WTC11 (cell line): ENCODE measurements at regions not wholly inside any gene's neighbourhood (a gene's known extent, or its start where the extent isn't known, plus 50 kb on each side); places are given as distances from the start of the nearest gene placed in this dataset.

Experiments used
- ATAC-seq: fragments of 200-7000 bp; cut with Tn5 transposase; 2 replicates; pipeline ENCODE4 v1.10.0; 2021; ENCODE audit warnings: mild to moderate bottlenecking, moderate library complexity
- CTCF ChIA-PET: fragments of 300-600 bp; sonication (Branson Sonifier 250); formaldehyde crosslinking; loops from one replicate; lab custom pipeline; 2021; ENCODE audit warnings: antibody characterized with exemption; lab: Charles Lee
- POLR2A ChIA-PET: fragments of 350-600 bp; sonication (Branson Sonifier 250); formaldehyde crosslinking; loops from one replicate; lab custom pipeline; 2021; ENCODE audit warnings: antibody characterized with exemption; lab: Charles Lee
- DNase-seq: peaks from one replicate; pipeline ENCODE4 v3.0.0; 2021; ENCODE audit warnings: low spot score
- H3K27ac Mint-ChIP-seq: 2 replicates; pipeline ENCODE4 v1.8.0; 2021; ENCODE audit warnings: mixed read lengths
- H3K27me3 Mint-ChIP-seq: 2 replicates; pipeline ENCODE4 v1.8.0; 2021; ENCODE audit warnings: low read depth, mild to moderate bottlenecking, moderate library complexity, mixed read lengths
- H3K36me3 Mint-ChIP-seq: 2 replicates; pipeline ENCODE4 v1.8.0; 2021; ENCODE audit warnings: mixed read lengths
- H3K4me1 Mint-ChIP-seq: 2 replicates; pipeline ENCODE4 v1.8.0; 2022; ENCODE audit warnings: mixed read lengths
- H3K4me3 Mint-ChIP-seq: 2 replicates; pipeline ENCODE4 v1.8.0; 2021; ENCODE audit warnings: mild to moderate bottlenecking, moderate library complexity, mixed read lengths
- H3K9me3 Mint-ChIP-seq: 2 replicates; pipeline ENCODE4 v1.8.0; 2021; ENCODE audit warnings: mixed read lengths
- AR ChIP-seq: fragments of 250-450 bp; sonication (Bioruptor Pico); IDR thresholded peaks from 2 replicates; pipeline ENCODE4 v1.9.0; 2021; ENCODE audit warnings: mild to moderate bottlenecking
- ATF6 ChIP-seq: sonication (generic); formaldehyde crosslinking; IDR thresholded peaks from 2 replicates; pipeline ENCODE4 v1.8.1; 2023; ENCODE audit warnings: mild to moderate bottlenecking, missing genetic modification reagents
- CBFB ChIP-seq: sonication (generic); formaldehyde crosslinking; IDR thresholded peaks from 2 replicates; pipeline ENCODE4 v1.8.1; 2022; ENCODE audit warnings: mild to moderate bottlenecking, low read depth, missing genetic modification reagents
- E2F1 ChIP-seq: sonication (generic); formaldehyde crosslinking; IDR thresholded peaks from 2 replicates; pipeline ENCODE4 v1.8.0; 2022; ENCODE audit warnings: mild to moderate bottlenecking, missing genetic modification reagents
- ETV6 ChIP-seq: sonication (generic); formaldehyde crosslinking; IDR thresholded peaks from 2 replicates; pipeline ENCODE4 v1.8.1; 2022; ENCODE audit warnings: mild to moderate bottlenecking, missing genetic modification reagents
- FOXJ3 ChIP-seq: sonication (generic); formaldehyde crosslinking; IDR thresholded peaks from 2 replicates; pipeline ENCODE4 v1.9.0; 2021; ENCODE audit warnings: missing genetic modification reagents, mild to moderate bottlenecking, borderline replicate concordance
- JAZF1 ChIP-seq: fragments of 250-450 bp; sonication (Bioruptor Pico); IDR thresholded peaks from 2 replicates; pipeline ENCODE4 v1.9.0; 2021; ENCODE audit warnings: moderate library complexity, mild to moderate bottlenecking, inconsistent platforms
- NFATC4 ChIP-seq: fragments of 250-450 bp; sonication (Bioruptor Pico); IDR thresholded peaks from 2 replicates; pipeline ENCODE4 v1.9.0; 2021; ENCODE audit warnings: mild to moderate bottlenecking
- NR2C2 ChIP-seq: sonication (generic); formaldehyde crosslinking; IDR thresholded peaks from 2 replicates; pipeline ENCODE4 v1.8.0; 2022; ENCODE audit warnings: mild to moderate bottlenecking, missing genetic modification reagents
- PRDM15 ChIP-seq: sonication (generic); formaldehyde crosslinking; IDR thresholded peaks from 2 replicates; pipeline ENCODE4 v1.8.0; 2022; ENCODE audit warnings: missing genetic modification reagents
- SMAD3 ChIP-seq: sonication (generic); formaldehyde crosslinking; IDR thresholded peaks from 2 replicates; pipeline ENCODE4 v1.8.0; 2022; ENCODE audit warnings: missing genetic modification reagents, mild to moderate bottlenecking, borderline replicate concordance
- TCF7 ChIP-seq: sonication (generic); formaldehyde crosslinking; IDR thresholded peaks from 2 replicates; pipeline ENCODE4 v1.8.0; 2022; ENCODE audit warnings: mild to moderate bottlenecking, low read depth, missing genetic modification reagents, moderate library complexity
- USF1 ChIP-seq: sonication (generic); formaldehyde crosslinking; IDR thresholded peaks from 2 replicates; pipeline ENCODE4 v1.8.0; 2022; ENCODE audit warnings: mild to moderate bottlenecking, missing genetic modification reagents
- USF2 ChIP-seq: sonication (generic); formaldehyde crosslinking; IDR thresholded peaks from 2 replicates; pipeline ENCODE4 v1.8.1; 2023; ENCODE audit warnings: mild to moderate bottlenecking, missing genetic modification reagents, moderate library complexity
- ZBTB43 ChIP-seq: sonication (generic); formaldehyde crosslinking; IDR thresholded peaks from 2 replicates; pipeline ENCODE4 v1.8.1; 2023; ENCODE audit warnings: mild to moderate bottlenecking, missing genetic modification reagents
- ZNF219 ChIP-seq: sonication (generic); formaldehyde crosslinking; IDR thresholded peaks from 2 replicates; pipeline ENCODE4 v1.8.0; 2023; ENCODE audit warnings: missing genetic modification reagents, mild to moderate bottlenecking, borderline replicate concordance
- ZNF317 ChIP-seq: sonication (generic); formaldehyde crosslinking; IDR thresholded peaks from 2 replicates; pipeline ENCODE4 v1.8.1; 2023; ENCODE audit warnings: low read depth, mild to moderate bottlenecking, moderate library complexity, missing genetic modification reagents, borderline replicate concordance
- ZNF416 ChIP-seq: fragments of 250-450 bp; sonication (Bioruptor Pico); IDR thresholded peaks from 2 replicates; pipeline ENCODE4 v1.9.0; 2021; ENCODE audit warnings: mild to moderate bottlenecking, inconsistent platforms
- ZNF423 ChIP-seq: fragments of 250-450 bp; sonication (Bioruptor Pico); IDR thresholded peaks from 2 replicates; pipeline ENCODE4 v2.1.2; 2022; ENCODE audit warnings: mild to moderate bottlenecking, moderate library complexity
- ZNF512 ChIP-seq: sonication (generic); formaldehyde crosslinking; IDR thresholded peaks from 2 replicates; pipeline ENCODE4 v1.8.1; 2022; ENCODE audit warnings: missing genetic modification reagents, borderline replicate concordance
- ZNF671 ChIP-seq: fragments of 250-450 bp; sonication (Bioruptor Pico); IDR thresholded peaks from 2 replicates; pipeline ENCODE4 v1.8.0; 2021; ENCODE audit warnings: mild to moderate bottlenecking

GRCh38 chr9:96052686-96053085 is 177.2 kb downstream of the ERCC6L2 start (continued):
- TF ChIP-seq AR (CRISPR knock-in tag) = no peak
- TF ChIP-seq ZNF219 (CRISPR knock-in tag) = no peak
- TF ChIP-seq NR2C2 (CRISPR knock-in tag) = no peak
- no peak for TF ChIP-seq NFATC4
- no peak for TF ChIP-seq FOXJ3 (CRISPR knock-in tag)
- TF ChIP-seq ZBTB43 (CRISPR knock-in tag) = no peak
- TF ChIP-seq TCF7 (CRISPR knock-in tag) = no peak
- no peak for TF ChIP-seq E2F1 (CRISPR knock-in tag)
- TF ChIP-seq ETV6 = no peak
- no peak for TF ChIP-seq ZNF317 (CRISPR knock-in tag)

GRCh38 chr9:96051423-96051822 is 175.9 kb downstream of the ERCC6L2 start:
- H3K4me3 Mint-ChIP-seq = no peak overlapping the region
- ATAC-seq (no peak), DNase-seq (no peak)
- H3K4me1 Mint-ChIP-seq = peaks cover 30% of the 10 kb centered on the region
- ChIA-PET POLR2A (no interaction called here), CTCF (no interaction called here)
- H3K36me3 Mint-ChIP-seq = peaks cover 7% of the 10 kb centered on the region
- H3K27ac Mint-ChIP-seq = no peak overlapping the region
- peaks cover 14% of the 10 kb centered on the region for H3K27me3 Mint-ChIP-seq
- peaks cover 32% of the 10 kb centered on the region for H3K9me3 Mint-ChIP-seq
- TF ChIP-seq FOXJ3 (CRISPR knock-in tag) (no peak), E2F1 (CRISPR knock-in tag) (no peak), ZNF416 (no peak), ZNF671 (CRISPR knock-in tag) (no peak), ATF6 (CRISPR knock-in tag) (no peak), JAZF1 (CRISPR knock-in tag) (no peak), CBFB (no peak), USF1 (CRISPR knock-in tag) (no peak), SMAD3 (no peak), USF2 (CRISPR knock-in tag) (no peak), PRDM15 (CRISPR knock-in tag) (no peak), ZNF423 (CRISPR knock-in tag) (no peak), ZNF512 (CRISPR knock-in tag) (no peak)
